ENCODE measurements at regions not wholly inside any gene's neighbourhood (a gene's known extent, or its start where the extent isn't known, plus 50 kb on each side); places are given as distances from the start of the nearest gene placed in this dataset.

- no CpG with 5 or more reads among the region's 1 CpG for WGBS (ENCODE audit: extremely low coverage, insufficient read length, low lambda C conversion rate)
- Mint-ChIP-seq H3K36me3 (ENCODE audit: insufficient read depth in 1 of 3, low read depth in 3 of 3) (peaks cover 17 to 40% (median 22%) of the 10 kb centered on the region in 3 experiments), H3K9me3 (peaks cover 43 to 46% of the 10 kb centered on the region in 2 experiments), H3K4me3 (no peak overlapping the region), H3K27ac (no peak overlapping the region), H3K4me1 (peaks cover 0 to 4% of the 10 kb centered on the region in 2 experiments; a peak in 1 of 4 replicates), H3K27me3 (ENCODE audit: low read depth) (no peaks in the 10 kb centered on the region)
- 0 out of 2 replicates have a peak overlapping the region, but pooled peaks have one; percentile 32 for H2BK15ac ChIP-seq (ENCODE audit: low read depth, low read length)
- no peak overlapping the region for H3K9ac ChIP-seq (ENCODE audit: extremely low read depth, insufficient read length, low read length)
- H3K18ac ChIP-seq (ENCODE audit: insufficient read length, low read depth, low read length), result no peak overlapping the region
- no peaks in the 10 kb centered on the region for H3K9me3 ChIP-seq (ENCODE audit: control insufficient read depth, low read depth, low read length)
- H4K5ac ChIP-seq (ENCODE audit: insufficient read length, low read depth, low read length), result no peak overlapping the region
- H3K27ac ChIP-seq (ENCODE audit: insufficient read length, low read depth, low read length), result no peak overlapping the region
- H4K8ac ChIP-seq (replicated peaks; ENCODE audit: insufficient read length, low read depth, low read length), result no peak overlapping the region
- H3K4me1 ChIP-seq (ENCODE audit: insufficient read depth, low read length), result no peaks in the 10 kb centered on the region
- H3K27me3 ChIP-seq (ENCODE audit: insufficient read depth, low read length), result no peaks in the 10 kb centered on the region
- no peak overlapping the region for H2AK5ac ChIP-seq (ENCODE audit: insufficient read length, low read length)
- H3K79me1 ChIP-seq (ENCODE audit: insufficient read depth, low read depth, low read length, poor library complexity, severe bottlenecking), result no peaks in the 10 kb centered on the region
- H2BK5ac ChIP-seq (ENCODE audit: insufficient read length, low read length), result no peak overlapping the region
- H4K91ac ChIP-seq (ENCODE audit: insufficient read length, low read depth, low read length), result no peak overlapping the region
- no peak overlapping the region; the same call in 1 of the 2 replicates for H3K14ac ChIP-seq (ENCODE audit: insufficient read depth, low read length)
- no peak for TF ChIP-seq CTCF (conservative IDR thresholded peaks at IDR 0.05)
- no peaks in the 10 kb centered on the region for H3K79me2 ChIP-seq (ENCODE audit: insufficient read depth, low read length)
- DNase-seq, result no peak
- H3K4ac ChIP-seq (ENCODE audit: low read depth, low read length), result no peak overlapping the region
- no peak overlapping the region for H3T11ph ChIP-seq (ENCODE audit: low read length)
- H2AFZ ChIP-seq (ENCODE audit: low read length), result no peak overlapping the region
- no peak overlapping the region for H2BK12ac ChIP-seq (ENCODE audit: insufficient read length, low read depth, low read length)
- H3K23me2 ChIP-seq (ENCODE audit: insufficient read length, low read depth, low read length, poor library complexity, severe bottlenecking), result no peaks in the 10 kb centered on the region
- H3K56ac ChIP-seq (ENCODE audit: insufficient read length, low read depth, low read length), result no peak overlapping the region
- no peak overlapping the region for H2BK120ac ChIP-seq (ENCODE audit: low read depth, low read length, poor library complexity, severe bottlenecking)
- no peak overlapping the region for H3K4me2 ChIP-seq (ENCODE audit: insufficient read depth, insufficient read length, low read length)
- H2BK20ac ChIP-seq (ENCODE audit: low read depth, low read length, poor library complexity, severe bottlenecking), result no peak overlapping the region
- H4K20me1 ChIP-seq (ENCODE audit: control insufficient read depth, insufficient read depth, insufficient read length), result no peaks in the 10 kb centered on the region
- H3K23ac ChIP-seq (ENCODE audit: insufficient read length, low read depth, low read length), result no peak overlapping the region
These were observed 939.8 kb downstream of the EFNA5 start for GRCh38 chr5:106730912-106731311.
